HG03060 (cell line): ENCODE measurements at regions not wholly inside any gene's neighbourhood (a gene's known extent, or its start where the extent isn't known, plus 50 kb on each side); places are given as distances from the start of the nearest gene placed in this dataset.

ENCODE experiments used
- ATAC-seq: cut with Tn5 transposase; IDR thresholded peaks from one replicate; pipeline ENCODE4 v1.9.1; 2021; ENCODE audit warnings: low read depth, moderate number of reproducible peaks; ENCODE audit not compliant: unreplicated experiment

- no peak for ATAC-seq
These were observed 219.0 kb upstream of the NAV2 start for GRCh38 chr11:19493446-19494213.

- no peak for ATAC-seq
These were observed 230.1 kb upstream of the NAV2 start for GRCh38 chr11:19482319-19483100.

GRCh38 chr11:19480540-19480939 is 232.1 kb upstream of the NAV2 start:
- ATAC-seq = no peak

- no peak for ATAC-seq
These were observed 233.7 kb upstream of the NAV2 start for GRCh38 chr11:19478891-19479290.

GRCh38 chr11:19474954-19475721 is 234.4 kb upstream of the E2F8 start:
- ATAC-seq = peak; percentile 64

GRCh38 chr11:19474211-19474610 is 233.5 kb upstream of the E2F8 start:
- no peak for ATAC-seq

GRCh38 chr11:19472679-19473078 is 231.9 kb upstream of the E2F8 start:
- ATAC-seq = no peak

GRCh38 chr11:19467904-19468303 is 227.2 kb upstream of the E2F8 start:
- ATAC-seq = no peak

GRCh38 chr11:19466314-19466713 is 225.6 kb upstream of the E2F8 start:
- ATAC-seq = no peak

- ATAC-seq = no peak
These were observed 223.2 kb upstream of the E2F8 start for GRCh38 chr11:19463976-19464375.

GRCh38 chr11:19460718-19461405 is 220.1 kb upstream of the E2F8 start:
- ATAC-seq = no peak

- ATAC-seq = no peak
These were observed 218.5 kb upstream of the E2F8 start for GRCh38 chr11:19459240-19459639.

- no peak for ATAC-seq
These were observed 218.0 kb upstream of the E2F8 start for GRCh38 chr11:19458721-19459120.

- ATAC-seq = no peak
These were observed 217.5 kb upstream of the E2F8 start for GRCh38 chr11:19458231-19458630.

GRCh38 chr11:19455731-19456130 is 215.0 kb upstream of the E2F8 start:
- ATAC-seq = no peak

GRCh38 chr11:19453651-19454257 is 213.0 kb upstream of the E2F8 start:
- no peak for ATAC-seq

- no peak for ATAC-seq
These were observed 210.9 kb upstream of the E2F8 start for GRCh38 chr11:19451609-19452008.

- no peak for ATAC-seq
These were observed 209.5 kb upstream of the E2F8 start for GRCh38 chr11:19450282-19450681.

- no peak for ATAC-seq
These were observed 207.9 kb upstream of the E2F8 start for GRCh38 chr11:19448651-19449050.

GRCh38 chr11:19447150-19447566 is 206.4 kb upstream of the E2F8 start:
- no peak for ATAC-seq
